NT2/D1 (cell line): ENCODE measurements at regions not wholly inside any gene's neighbourhood (a gene's known extent, or its start where the extent isn't known, plus 50 kb on each side); places are given as distances from the start of the nearest gene placed in this dataset.

ENCODE experiments used
- DNase-seq: peaks from one replicate; pipeline ENCODE4 v3.0.0-alpha.2; 2011; ENCODE audit warnings: low read depth, low spot score
- H3K27me3 ChIP-seq: 2 replicates; pipeline ENCODE4 v1.6.0; 2011; ENCODE audit warnings: mild to moderate bottlenecking; ENCODE audit not compliant: insufficient read length, insufficient read depth
- H3K36me3 ChIP-seq: 2 replicates; pipeline ENCODE4 v1.6.1; 2011; ENCODE audit warnings: mild to moderate bottlenecking, low read length, mixed read lengths; ENCODE audit not compliant: insufficient read depth, insufficient read length
- H3K4me1 ChIP-seq: 2 replicates; pipeline ENCODE4 v1.5.1; 2011; ENCODE audit not compliant: insufficient read depth, insufficient read length
- H3K4me3 ChIP-seq: 2 replicates; pipeline ENCODE4 v1.5.1; 2011; ENCODE audit warnings: low read depth; ENCODE audit not compliant: insufficient read length
- H3K9ac ChIP-seq: 2 replicates; pipeline ENCODE4 v1.6.0; 2011; ENCODE audit warnings: low read depth; ENCODE audit not compliant: insufficient read length
- H3K9me3 ChIP-seq: 2 replicates; pipeline ENCODE4 v1.5.1; 2011; ENCODE audit warnings: mild to moderate bottlenecking, low read length; ENCODE audit not compliant: insufficient read depth
- SUZ12 ChIP-seq: IDR thresholded peaks from 2 replicates; pipeline ENCODE4 v1.6.1; 2011; ENCODE audit not compliant: insufficient read length, insufficient read depth; ENCODE audit errors: extremely low read depth
- YY1 ChIP-seq: IDR thresholded peaks from 2 replicates; pipeline ENCODE4 v1.6.1; 2011; ENCODE audit not compliant: insufficient read length, insufficient read depth
- ZNF274 ChIP-seq: IDR thresholded peaks from 2 replicates; pipeline ENCODE4 v1.6.1; 2011; ENCODE audit warnings: mild to moderate bottlenecking, low read depth, low read length

DNA sequence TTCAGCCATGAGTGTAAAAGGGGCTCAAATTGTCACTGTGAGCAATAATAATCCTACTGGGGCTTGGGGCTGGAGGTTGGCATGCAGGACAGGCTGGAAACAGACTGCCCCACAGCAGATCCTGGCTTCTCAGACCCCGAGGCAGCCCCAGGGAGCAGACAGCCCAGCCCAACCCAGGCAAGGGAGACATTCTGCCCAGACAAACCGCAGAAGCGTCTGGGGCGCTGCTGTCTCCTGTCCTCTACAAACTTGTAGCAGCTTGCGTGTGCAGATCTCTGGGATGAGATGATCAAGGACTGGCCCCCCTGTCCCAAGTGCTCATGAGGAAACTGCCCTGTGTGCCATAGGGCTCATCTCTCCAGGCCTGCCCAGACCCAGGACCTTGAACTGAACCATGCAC lies 84.6 kb downstream of the MAFB start:
- Histone ChIP-seq H3K9ac (no peak overlapping the region), H3K27me3 (no peaks in the 10 kb centered on the region), H3K4me1 (no peaks in the 10 kb centered on the region), H3K4me3 (no peak overlapping the region), H3K36me3 (no peaks in the 10 kb centered on the region), H3K9me3 (peaks cover 4% of the 10 kb centered on the region)
- DNase-seq = no peak
- TF ChIP-seq ZNF274 (no peak), SUZ12 (no peak), YY1 (no peak)

DNA sequence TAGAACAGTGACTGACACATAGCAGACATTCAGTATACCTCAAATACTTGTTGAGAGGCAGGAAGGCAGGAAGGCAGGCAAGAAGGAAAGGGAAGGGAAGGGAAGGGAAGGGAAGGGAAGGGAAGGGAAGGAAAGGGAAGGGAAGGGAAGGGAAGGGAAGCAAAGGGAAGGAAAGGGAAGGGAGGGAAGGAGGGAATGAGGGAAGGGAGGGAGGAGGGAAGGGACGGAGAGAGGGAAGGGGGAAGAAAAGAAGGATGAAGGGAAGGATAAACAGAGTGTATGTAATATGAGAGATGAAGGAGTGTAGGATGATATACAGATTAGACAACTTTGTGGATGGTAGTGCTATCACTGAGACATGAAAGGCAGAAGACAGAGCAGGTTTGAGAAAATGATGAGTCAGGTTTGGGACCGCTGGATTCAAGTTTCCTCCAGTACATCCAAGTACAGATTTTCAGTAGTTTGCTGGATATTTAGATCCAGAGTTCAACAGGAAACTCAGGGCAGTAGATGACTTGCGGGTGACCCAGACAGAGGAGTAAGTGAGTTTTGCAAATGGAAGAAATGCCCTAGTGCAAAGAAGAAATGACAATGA lies 85.9 kb downstream of the MAFB start:
- Histone ChIP-seq H3K36me3 (no peaks in the 10 kb centered on the region), H3K9me3 (peaks cover 10% of the 10 kb centered on the region), H3K9ac (no peak overlapping the region), H3K27me3 (no peaks in the 10 kb centered on the region), H3K4me3 (no peak overlapping the region), H3K4me1 (no peaks in the 10 kb centered on the region)
- TF ChIP-seq ZNF274 (no peak), SUZ12 (no peak), YY1 (no peak)
- no peak for DNase-seq

DNA sequence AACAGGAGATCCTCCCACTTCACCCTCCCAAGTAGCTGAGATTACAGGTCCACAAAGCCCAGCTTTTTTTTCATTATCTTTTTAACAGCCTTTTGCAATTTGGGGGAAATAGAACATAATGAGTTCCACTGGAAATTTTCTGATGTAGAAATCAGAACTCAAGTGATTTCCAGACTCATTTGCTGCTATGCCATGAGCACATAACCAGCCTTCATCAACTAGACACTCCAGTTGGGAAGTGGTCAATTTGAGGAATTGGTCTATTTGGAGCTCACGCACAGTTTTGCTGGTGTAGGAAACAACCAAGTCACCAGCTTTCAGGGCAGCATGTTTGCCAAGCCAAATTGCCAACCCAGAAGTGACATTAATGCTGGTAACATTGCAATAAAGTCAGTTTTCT lies 86.7 kb downstream of the MAFB start:
- Histone ChIP-seq H3K4me3 (no peak overlapping the region), H3K36me3 (no peaks in the 10 kb centered on the region), H3K27me3 (no peaks in the 10 kb centered on the region), H3K9me3 (peaks cover 10% of the 10 kb centered on the region), H3K9ac (no peak overlapping the region), H3K4me1 (no peaks in the 10 kb centered on the region)
- TF ChIP-seq YY1 = no peak
- no peak for TF ChIP-seq SUZ12
- no peak for TF ChIP-seq ZNF274
- no peak for DNase-seq

DNA sequence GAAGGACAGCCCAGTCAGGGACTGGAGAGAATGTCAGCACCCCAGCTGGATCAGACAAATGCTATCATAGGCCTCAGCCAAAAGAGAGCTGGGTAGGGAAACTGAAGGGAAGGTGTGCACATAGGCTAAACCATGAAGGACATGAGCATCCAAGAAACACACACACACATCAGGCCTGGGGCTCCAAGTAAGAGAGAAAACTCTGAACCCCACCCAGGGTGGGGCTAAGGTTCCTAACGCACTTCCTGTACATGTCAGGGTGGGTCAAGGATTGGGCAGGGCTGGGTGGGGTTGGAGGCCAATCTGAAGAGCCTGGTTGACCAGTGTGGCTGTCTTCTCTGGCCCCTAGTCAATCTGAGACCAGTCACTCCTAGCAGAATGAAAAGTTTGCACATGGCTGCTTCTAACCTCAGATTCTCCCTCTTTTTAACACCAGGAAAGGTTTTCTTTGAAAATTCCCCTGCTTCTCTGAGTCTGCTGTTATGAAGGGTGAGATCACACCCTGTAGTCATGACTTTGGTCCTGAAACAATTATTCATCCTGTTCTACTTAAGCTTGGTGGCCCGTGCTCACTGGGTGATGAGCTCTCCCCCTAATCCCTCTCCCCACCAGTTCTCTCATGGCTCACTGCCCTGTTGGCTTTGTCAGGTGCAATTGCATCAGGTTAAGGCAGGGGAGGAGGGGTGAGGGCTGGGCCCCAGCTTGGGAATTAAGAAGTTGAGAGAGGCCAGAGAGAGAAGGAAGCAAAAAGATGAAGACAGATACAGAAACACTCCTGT lies 88.4 kb downstream of the MAFB start:
- no peaks in the 10 kb centered on the region for H3K4me1 ChIP-seq
- no peak for TF ChIP-seq YY1
- no peak for TF ChIP-seq ZNF274
- TF ChIP-seq SUZ12 = no peak
- H3K27me3 ChIP-seq = no peaks in the 10 kb centered on the region

DNA sequence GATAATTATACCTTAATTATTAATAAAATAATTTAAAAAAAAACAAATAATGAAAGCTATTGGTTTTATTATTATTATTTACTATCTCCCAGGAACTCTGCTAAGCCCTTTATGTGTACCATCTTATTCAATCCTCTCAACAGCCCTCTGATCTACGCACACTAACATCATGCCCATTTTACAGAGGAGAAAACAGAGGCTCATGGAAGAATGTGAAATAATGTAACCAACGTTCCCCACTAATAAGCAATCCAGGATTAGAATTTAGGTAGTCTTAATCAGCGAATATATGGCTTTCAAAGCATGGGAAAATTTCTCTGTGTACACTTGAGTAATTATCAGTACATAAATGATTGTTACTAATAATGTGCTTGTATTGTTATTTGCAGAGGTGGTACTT lies 89.0 kb downstream of the MAFB start:
- TF ChIP-seq SUZ12 (no peak), YY1 (no peak), ZNF274 (no peak)
- DNase-seq = no peak
- Histone ChIP-seq H3K9me3 (peaks cover 10% of the 10 kb centered on the region), H3K4me1 (no peaks in the 10 kb centered on the region), H3K27me3 (no peaks in the 10 kb centered on the region), H3K9ac (no peak overlapping the region), H3K4me3 (no peak overlapping the region), H3K36me3 (no peaks in the 10 kb centered on the region)

More for the DNA sequence above, 88.4 kb downstream of the MAFB start:
- peaks cover 10% of the 10 kb centered on the region for H3K9me3 ChIP-seq
- H3K36me3 ChIP-seq = no peaks in the 10 kb centered on the region
- no peak for DNase-seq
- no peak overlapping the region for H3K9ac ChIP-seq
- no peak overlapping the region for H3K4me3 ChIP-seq

DNA sequence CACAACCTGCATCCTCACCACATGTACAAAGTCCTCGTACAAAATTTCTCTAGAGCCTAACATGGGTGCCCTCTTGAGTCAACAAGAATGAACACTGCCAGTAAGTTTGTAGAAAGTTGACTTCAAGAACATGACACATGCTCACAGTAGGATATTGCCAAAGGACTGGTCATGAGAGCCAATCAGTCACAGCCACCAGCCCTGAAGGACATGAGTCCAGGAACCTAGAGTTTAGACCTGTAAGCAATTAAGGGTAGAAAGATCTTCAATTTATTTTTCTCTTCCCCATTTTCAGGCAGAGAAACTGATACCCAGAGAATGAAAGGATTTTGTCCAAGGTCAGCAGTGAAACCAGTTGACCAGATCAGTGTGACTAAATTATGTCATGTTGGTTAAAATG lies 96.1 kb downstream of the MAFB start:
- no peak for TF ChIP-seq YY1
- TF ChIP-seq SUZ12 = no peak
- TF ChIP-seq ZNF274 = no peak
- Histone ChIP-seq H3K4me1 (no peaks in the 10 kb centered on the region), H3K9ac (no peak overlapping the region), H3K36me3 (no peaks in the 10 kb centered on the region), H3K27me3 (no peaks in the 10 kb centered on the region), H3K4me3 (no peak overlapping the region), H3K9me3 (no peaks in the 10 kb centered on the region)
- DNase-seq = no peak

DNA sequence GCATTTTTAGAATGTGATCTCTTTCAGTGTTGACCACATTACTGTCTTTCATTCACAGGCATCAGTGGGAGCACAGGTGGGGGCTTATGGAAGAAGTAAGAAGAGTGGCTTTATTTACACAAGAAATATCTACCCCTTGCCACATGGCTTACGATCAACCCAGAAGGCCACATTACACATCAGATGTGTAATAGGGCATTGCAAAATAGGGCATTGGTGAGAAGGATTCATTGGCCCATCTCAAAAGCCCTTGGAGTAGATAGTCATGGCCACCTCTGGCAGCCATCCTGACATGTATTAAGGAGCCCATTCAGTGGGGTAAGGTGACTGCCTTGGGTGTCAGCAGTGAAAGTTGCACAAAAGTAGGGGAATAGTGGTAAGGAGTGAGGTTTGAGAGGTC lies 97.5 kb downstream of the MAFB start:
- no peak for DNase-seq
- TF ChIP-seq SUZ12 = no peak
- no peak for TF ChIP-seq YY1
- TF ChIP-seq ZNF274 = no peak
- Histone ChIP-seq H3K9me3 (no peaks in the 10 kb centered on the region), H3K36me3 (no peaks in the 10 kb centered on the region), H3K9ac (no peak overlapping the region), H3K4me3 (no peak overlapping the region), H3K27me3 (no peaks in the 10 kb centered on the region), H3K4me1 (no peaks in the 10 kb centered on the region)
